ENCODE measurements at regions not wholly inside any gene's neighbourhood (a gene's known extent, or its start where the extent isn't known, plus 50 kb on each side); places are given as distances from the start of the nearest gene placed in this dataset.

DNA sequence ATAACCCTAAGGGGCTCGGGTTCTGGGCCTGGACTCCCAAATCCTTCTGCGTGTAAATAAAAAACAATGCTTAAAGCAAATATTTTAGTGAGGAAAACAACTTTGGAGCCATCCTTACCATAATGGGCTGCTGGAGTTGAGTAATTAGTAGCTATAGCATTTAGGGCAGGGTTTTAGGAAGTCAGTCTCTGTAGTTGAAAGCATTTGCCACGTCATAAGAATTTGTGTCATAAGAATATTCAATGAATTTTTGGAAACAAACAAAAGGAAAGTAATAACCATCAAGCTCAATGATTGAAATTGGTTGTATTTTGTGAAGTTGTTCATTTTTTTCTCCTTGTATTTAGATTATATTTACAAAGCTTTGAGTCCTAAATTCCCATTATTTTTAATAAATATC lies 114.8 kb upstream of the ELL2 start:
- TF ChIP-seq, protein P1, sequence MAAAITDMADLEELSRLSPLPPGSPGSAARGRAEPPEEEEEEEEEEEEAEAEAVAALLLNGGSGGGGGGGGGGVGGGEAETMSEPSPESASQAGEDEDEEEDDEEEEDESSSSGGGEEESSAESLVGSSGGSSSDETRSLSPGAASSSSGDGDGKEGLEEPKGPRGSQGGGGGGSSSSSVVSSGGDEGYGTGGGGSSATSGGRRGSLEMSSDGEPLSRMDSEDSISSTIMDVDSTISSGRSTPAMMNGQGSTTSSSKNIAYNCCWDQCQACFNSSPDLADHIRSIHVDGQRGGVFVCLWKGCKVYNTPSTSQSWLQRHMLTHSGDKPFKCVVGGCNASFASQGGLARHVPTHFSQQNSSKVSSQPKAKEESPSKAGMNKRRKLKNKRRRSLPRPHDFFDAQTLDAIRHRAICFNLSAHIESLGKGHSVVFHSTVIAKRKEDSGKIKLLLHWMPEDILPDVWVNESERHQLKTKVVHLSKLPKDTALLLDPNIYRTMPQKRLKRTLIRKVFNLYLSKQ (tag by site-specific recombination; IDR thresholded peaks at IDR 0.05; ENCODE audit: borderline replicate concordance): no peak
- TF ChIP-seq ZNF792 (tag by site-specific recombination; IDR thresholded peaks at IDR 0.05) (no peak), HOXA7 (CRISPR knock-in tag; IDR thresholded peaks at IDR 0.05; ENCODE audit: borderline replicate concordance) (no peak), ZNF560 (tag by site-specific recombination; IDR thresholded peaks at IDR 0.05; ENCODE audit: borderline replicate concordance) (no peak), KLF7 (tag by site-specific recombination; IDR thresholded peaks at IDR 0.05; ENCODE audit: borderline replicate concordance) (no peak), ZFHX2 (tag by site-specific recombination; conservative IDR thresholded peaks at IDR 0.05) (no peak), ZNF174 (tag by site-specific recombination; IDR thresholded peaks at IDR 0.05) (no peak), MYNN (tag by site-specific recombination; IDR thresholded peaks at IDR 0.05; ENCODE audit: borderline replicate concordance) (no peak), ZNF121 (tag by site-specific recombination; IDR thresholded peaks at IDR 0.05) (no peak)
- TF ChIP-seq, protein P2, sequence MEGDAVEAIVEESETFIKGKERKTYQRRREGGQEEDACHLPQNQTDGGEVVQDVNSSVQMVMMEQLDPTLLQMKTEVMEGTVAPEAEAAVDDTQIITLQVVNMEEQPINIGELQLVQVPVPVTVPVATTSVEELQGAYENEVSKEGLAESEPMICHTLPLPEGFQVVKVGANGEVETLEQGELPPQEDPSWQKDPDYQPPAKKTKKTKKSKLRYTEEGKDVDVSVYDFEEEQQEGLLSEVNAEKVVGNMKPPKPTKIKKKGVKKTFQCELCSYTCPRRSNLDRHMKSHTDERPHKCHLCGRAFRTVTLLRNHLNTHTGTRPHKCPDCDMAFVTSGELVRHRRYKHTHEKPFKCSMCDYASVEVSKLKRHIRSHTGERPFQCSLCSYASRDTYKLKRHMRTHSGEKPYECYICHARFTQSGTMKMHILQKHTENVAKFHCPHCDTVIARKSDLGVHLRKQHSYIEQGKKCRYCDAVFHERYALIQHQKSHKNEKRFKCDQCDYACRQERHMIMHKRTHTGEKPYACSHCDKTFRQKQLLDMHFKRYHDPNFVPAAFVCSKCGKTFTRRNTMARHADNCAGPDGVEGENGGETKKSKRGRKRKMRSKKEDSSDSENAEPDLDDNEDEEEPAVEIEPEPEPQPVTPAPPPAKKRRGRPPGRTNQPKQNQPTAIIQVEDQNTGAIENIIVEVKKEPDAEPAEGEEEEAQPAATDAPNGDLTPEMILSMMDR (tag by site-specific recombination; IDR thresholded peaks at IDR 0.05): no peak
- TF ChIP-seq, protein P3, sequence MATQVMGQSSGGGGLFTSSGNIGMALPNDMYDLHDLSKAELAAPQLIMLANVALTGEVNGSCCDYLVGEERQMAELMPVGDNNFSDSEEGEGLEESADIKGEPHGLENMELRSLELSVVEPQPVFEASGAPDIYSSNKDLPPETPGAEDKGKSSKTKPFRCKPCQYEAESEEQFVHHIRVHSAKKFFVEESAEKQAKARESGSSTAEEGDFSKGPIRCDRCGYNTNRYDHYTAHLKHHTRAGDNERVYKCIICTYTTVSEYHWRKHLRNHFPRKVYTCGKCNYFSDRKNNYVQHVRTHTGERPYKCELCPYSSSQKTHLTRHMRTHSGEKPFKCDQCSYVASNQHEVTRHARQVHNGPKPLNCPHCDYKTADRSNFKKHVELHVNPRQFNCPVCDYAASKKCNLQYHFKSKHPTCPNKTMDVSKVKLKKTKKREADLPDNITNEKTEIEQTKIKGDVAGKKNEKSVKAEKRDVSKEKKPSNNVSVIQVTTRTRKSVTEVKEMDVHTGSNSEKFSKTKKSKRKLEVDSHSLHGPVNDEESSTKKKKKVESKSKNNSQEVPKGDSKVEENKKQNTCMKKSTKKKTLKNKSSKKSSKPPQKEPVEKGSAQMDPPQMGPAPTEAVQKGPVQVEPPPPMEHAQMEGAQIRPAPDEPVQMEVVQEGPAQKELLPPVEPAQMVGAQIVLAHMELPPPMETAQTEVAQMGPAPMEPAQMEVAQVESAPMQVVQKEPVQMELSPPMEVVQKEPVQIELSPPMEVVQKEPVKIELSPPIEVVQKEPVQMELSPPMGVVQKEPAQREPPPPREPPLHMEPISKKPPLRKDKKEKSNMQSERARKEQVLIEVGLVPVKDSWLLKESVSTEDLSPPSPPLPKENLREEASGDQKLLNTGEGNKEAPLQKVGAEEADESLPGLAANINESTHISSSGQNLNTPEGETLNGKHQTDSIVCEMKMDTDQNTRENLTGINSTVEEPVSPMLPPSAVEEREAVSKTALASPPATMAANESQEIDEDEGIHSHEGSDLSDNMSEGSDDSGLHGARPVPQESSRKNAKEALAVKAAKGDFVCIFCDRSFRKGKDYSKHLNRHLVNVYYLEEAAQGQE (tag by site-specific recombination; IDR thresholded peaks at IDR 0.05): no peak
- TF ChIP-seq, protein P4, sequence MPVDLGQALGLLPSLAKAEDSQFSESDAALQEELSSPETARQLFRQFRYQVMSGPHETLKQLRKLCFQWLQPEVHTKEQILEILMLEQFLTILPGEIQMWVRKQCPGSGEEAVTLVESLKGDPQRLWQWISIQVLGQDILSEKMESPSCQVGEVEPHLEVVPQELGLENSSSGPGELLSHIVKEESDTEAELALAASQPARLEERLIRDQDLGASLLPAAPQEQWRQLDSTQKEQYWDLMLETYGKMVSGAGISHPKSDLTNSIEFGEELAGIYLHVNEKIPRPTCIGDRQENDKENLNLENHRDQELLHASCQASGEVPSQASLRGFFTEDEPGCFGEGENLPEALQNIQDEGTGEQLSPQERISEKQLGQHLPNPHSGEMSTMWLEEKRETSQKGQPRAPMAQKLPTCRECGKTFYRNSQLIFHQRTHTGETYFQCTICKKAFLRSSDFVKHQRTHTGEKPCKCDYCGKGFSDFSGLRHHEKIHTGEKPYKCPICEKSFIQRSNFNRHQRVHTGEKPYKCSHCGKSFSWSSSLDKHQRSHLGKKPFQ (tag by site-specific recombination; IDR thresholded peaks at IDR 0.05): no peak
- TF ChIP-seq, protein P5, sequence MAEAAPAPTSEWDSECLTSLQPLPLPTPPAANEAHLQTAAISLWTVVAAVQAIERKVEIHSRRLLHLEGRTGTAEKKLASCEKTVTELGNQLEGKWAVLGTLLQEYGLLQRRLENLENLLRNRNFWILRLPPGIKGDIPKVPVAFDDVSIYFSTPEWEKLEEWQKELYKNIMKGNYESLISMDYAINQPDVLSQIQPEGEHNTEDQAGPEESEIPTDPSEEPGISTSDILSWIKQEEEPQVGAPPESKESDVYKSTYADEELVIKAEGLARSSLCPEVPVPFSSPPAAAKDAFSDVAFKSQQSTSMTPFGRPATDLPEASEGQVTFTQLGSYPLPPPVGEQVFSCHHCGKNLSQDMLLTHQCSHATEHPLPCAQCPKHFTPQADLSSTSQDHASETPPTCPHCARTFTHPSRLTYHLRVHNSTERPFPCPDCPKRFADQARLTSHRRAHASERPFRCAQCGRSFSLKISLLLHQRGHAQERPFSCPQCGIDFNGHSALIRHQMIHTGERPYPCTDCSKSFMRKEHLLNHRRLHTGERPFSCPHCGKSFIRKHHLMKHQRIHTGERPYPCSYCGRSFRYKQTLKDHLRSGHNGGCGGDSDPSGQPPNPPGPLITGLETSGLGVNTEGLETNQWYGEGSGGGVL (tag by site-specific recombination; IDR thresholded peaks at IDR 0.05): no peak
